Neural progenitor cell (in vitro differentiated cells): ENCODE measurements at regions not wholly inside any gene's neighbourhood (a gene's known extent, or its start where the extent isn't known, plus 50 kb on each side); places are given as distances from the start of the nearest gene placed in this dataset.

Experiments
- CTCF ChIP-seq: fragments of 200-600 bp; sonication (generic); IDR thresholded peaks from 2 replicates; pipeline ENCODE4 v1.5.1; 2017; ENCODE audit warnings: antibody characterized with exemption, mild to moderate bottlenecking
- EZH2 ChIP-seq: fragments of 200-600 bp; sonication (generic); IDR thresholded peaks from 2 replicates; pipeline ENCODE4 v1.6.1; 2017; ENCODE audit warnings: antibody characterized with exemption, mild to moderate bottlenecking, moderate library complexity

DNA sequence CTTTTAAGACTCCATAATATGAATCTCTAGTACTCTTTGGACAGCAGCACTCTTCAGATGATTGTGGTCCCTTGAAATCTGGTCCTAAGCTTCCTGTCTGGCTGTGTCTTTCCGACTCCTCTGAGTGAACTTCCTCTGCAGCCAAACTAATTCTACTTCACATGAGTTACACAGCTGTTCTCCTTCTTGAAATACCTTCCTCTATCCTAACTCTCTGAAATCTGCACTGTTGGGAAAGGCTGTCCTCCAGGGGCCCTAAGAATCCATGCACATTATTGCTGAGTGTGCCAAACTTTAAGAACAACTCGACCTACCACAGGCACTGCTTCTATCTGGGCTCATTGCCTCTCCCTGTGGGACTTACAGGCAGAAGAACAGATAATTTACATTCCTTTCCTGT lies 217.3 kb upstream of the ARHGAP42 start:
- TF ChIP-seq CTCF (no peak), EZH2 (no peak)
